ENCODE measurements at regions not wholly inside any gene's neighbourhood (a gene's known extent, or its start where the extent isn't known, plus 50 kb on each side); places are given as distances from the start of the nearest gene placed in this dataset.

GRCh38 chr14:54090274-54090673 lies 133.6 kb upstream of the BMP4 start:
- no peak for DNase-seq (ENCODE audit: low read depth)

DNA sequence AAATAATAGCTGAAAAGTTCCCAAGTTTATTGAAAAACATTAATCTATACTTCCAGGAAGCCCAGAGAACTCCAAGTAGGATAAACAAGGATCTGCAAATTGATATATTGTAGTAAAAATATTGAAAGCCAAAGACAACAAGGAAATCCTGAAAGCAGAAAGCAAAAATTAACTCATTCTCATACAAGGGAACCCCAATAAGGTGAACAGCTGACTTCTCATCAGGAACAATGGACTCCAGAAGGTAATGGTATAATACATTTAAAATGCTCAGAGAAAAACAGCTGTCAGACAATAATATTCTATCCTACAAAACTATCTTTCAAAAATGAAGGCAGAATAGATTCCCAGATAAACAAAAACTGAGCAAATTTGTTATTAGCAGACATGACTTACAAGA lies 138.1 kb upstream of the BMP4 start:
- DNase-seq (ENCODE audit: low read depth): no peak

DNA sequence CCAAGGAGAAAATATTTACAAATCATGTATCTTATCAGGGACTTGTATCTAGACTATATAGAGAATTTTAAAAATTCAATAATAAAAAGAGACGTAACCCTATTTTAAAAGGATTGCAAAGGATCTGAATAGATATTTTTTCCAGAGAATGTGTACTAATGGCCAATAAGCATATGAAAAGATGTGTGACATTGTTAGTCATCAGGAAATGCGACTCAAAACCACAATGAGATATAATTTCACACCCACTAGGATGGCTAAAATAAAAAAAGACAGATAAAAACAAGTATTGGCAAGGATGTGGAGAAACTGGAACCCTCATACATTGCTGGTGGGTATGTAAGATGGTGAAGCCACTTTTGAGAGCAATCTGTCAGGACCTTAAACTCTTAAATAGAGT lies 141.9 kb upstream of the BMP4 start:
- no peak for DNase-seq (ENCODE audit: low read depth)

DNA sequence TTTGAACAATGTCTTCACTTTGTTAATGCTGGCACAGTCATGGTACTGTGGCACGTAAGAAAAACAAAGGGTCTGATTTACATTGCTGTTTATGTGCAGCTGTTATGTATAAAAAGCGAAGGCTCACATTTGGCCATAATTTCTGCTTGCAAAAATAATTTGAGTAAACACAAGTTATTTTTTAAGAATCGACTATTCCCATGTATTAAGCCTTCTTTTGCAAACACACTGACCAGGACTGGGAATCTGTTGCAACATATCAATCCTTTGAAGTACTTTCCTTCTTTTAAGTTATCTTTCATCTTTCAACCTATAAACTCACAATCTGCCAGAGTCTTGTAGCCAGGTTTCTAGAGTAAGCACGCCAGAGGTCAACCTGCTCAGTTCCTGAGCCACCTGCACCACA lies 145.4 kb upstream of the BMP4 start:
- no peak for DNase-seq (ENCODE audit: low read depth)

DNA sequence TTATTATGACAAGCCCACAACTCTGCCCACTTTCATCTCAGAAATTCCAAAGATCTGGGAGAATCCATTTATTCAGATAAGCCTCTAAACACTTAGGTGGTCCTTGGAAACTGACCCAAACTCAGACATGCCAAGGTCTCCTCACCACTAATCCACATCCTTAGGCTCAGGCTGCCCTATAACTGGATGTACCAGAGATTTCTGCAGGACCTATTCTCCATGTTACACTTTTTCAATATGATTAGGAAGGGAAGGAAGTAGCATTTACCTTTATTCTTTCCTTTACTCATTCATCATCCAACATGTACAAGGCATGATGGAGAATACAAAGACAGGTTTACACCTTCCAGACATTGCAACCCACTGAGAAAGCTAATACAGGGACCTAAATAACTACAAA lies 145.9 kb upstream of the BMP4 start:
- DNase-seq (ENCODE audit: low read depth): no peak

- no peak for DNase-seq (ENCODE audit: low read depth)
Measured at GRCh38 chr14:54104601-54105145, 148.0 kb upstream of the BMP4 start.

DNA sequence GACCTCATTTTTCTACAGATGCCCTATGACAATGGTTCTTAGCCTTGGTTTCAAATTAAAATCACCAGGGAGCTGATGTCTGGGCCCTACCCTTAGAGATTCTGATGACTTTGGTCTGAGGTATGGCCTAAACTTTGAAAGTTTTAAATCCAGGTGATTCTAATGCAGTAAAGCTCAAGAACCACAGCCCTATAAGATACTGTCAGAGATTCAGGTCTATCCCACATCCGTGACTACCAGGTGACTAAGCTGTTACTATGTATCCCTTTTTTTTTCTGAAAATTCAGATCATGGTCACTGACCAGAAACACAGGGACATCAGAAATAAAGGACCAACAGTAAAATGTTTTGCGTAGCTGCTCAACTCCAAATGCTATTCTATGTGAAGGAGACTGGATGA lies 148.8 kb upstream of the BMP4 start:
- DNase-seq (ENCODE audit: low read depth): no peak

DNA sequence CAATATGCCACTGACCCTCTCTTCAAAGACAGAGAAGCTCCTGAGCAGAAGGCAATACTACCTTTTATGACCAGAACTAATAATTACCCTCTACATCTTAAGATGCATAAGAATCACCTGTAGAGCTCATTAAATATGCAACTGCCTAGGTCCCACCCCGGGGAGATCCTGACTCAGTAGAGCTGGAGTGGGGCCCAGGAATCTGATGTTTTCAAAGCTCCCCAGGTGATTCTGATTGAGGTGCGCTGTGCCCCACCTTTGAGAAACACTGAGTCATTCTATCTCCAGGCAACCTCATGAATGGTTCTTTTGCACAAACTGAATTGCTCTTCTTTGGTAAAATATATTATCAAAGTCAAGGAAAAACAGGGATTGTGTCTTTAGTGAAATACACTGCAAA lies 149.3 kb upstream of the BMP4 start:
- no peak for DNase-seq (ENCODE audit: low read depth)

DNA sequence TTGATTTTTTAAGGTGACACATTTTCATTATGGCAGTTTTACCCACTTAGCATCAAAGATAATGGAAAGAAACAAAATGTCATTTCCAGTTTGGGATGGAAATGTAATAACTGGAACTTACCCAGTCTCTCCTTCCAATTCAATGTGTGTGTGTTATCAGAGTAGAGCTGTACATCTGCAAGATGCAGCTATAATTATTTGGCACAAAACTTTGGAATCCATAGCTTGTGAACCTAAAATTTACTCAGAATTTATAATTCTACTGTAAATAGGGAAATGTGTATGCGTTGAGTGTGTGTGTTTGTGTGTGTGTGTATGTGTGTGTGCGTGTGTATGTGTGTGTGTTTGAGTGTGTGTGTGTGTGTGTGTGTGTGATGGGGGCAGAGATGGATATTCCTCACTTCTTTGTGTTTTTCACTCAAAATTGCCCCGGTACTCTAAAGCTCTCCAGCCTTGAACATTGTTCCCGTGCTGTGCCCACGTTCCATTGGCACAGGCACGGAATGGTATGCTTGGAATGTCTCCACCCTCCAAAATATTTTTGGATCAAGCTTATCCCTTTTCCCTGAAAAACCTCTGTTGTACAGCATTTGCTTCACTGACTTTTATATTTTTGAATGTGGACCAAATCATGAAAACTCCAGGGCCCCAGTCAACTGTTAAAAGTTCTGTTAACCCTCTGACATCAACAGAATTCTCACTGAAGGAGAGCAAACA lies 150.2 kb upstream of the BMP4 start:
- no peak for DNase-seq (ENCODE audit: low read depth)

DNA sequence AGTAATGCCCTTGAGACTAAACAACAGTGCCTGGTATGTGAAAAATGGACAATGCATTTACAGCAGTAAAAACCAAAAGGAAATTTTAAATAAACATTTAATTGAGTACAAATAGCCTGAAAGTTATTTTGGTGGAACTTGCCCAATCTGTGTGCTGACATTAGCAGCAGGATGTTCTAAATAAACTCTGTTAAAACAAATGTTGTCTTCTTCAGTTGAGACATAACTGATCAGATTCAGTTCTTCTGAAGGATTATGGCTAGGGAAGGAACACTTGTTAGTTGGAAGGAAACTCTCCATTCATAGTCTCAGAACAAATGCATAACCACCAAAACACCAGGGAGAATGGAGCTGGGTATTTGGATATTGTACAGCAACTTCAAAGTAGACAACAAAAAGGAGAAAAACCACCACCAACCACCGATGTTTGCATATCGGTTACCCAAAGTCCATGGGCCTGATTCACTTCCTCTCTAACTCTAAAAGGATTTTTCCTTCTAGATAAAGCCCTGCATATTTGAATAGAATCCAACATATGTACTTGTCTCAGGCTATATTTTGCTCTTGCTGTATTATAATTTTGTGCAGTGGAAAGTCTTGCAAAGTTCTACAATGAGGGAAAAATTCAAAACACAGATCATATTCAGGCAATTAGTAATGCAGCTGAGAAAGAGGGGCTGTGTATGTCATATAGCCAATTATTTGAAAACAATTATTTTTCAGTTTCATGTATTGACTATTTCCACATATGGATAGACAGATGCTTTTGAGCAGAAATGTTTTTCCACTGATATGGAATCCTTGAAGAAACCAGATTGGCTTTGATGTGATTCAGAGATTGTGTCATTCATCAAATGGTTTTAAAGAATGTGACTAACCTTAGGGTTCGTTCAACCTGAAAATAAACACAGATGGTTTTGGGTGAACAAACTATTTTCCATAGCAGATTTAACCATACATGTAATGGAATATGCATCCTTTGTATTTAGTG lies 152.2 kb upstream of the BMP4 start:
- peak; percentile 95 for DNase-seq (ENCODE audit: low read depth)

- DNase-seq (ENCODE audit: low read depth): no peak
Measured at GRCh38 chr14:54109521-54110120, 153.0 kb upstream of the BMP4 start.

- DNase-seq (ENCODE audit: low read depth): no peak
Measured at GRCh38 chr14:54114941-54115340, 158.3 kb upstream of the BMP4 start.

GRCh38 chr14:54116198-54116885 lies 159.7 kb upstream of the BMP4 start:
- DNase-seq (ENCODE audit: low read depth): no peak

GRCh38 chr14:54116972-54117371 lies 160.3 kb upstream of the BMP4 start:
- peak; percentile 80 for DNase-seq (ENCODE audit: low read depth)

DNA sequence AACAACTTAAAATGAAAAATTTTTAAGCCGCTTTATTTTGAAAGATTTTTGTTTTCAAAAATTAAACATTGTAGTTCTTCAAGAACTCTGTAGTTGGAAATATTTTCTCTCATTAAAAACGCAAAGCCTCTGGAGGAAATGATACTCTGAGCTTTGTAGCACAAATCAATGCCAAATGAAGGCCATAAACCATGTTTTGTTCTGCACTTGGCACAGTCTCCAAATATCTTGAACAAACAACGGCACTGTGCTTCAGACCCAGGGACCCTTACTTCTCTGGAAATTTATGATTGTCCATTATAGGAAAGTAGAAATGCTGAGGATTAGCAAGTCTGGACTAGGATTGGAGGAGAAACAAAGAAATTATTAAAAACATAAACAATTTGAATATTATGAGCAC lies 160.8 kb upstream of the BMP4 start:
- no peak for DNase-seq (ENCODE audit: low read depth)

- DNase-seq (ENCODE audit: low read depth): no peak
Measured at GRCh38 chr14:54117924-54118323, 161.3 kb upstream of the BMP4 start.

DNA sequence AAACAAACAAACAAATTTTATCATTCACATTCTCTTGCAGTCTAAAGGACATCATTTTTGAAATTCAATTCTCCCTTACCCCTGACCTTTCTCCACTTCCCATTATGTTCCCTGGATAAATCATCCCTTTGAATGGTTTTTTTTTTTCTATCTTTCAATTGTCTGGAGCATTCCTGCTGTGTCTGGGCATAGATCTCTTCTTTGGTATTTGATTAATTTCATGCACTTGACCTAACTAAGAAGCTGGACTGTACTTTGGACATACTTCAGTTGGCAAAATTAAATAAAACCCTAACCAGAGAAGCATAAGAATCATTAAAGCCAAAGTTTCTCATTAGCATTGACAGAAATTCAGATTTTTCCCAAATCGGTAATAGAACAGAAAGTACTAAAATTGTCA lies 163.6 kb upstream of the BMP4 start:
- no peak for DNase-seq (ENCODE audit: low read depth)

DNA sequence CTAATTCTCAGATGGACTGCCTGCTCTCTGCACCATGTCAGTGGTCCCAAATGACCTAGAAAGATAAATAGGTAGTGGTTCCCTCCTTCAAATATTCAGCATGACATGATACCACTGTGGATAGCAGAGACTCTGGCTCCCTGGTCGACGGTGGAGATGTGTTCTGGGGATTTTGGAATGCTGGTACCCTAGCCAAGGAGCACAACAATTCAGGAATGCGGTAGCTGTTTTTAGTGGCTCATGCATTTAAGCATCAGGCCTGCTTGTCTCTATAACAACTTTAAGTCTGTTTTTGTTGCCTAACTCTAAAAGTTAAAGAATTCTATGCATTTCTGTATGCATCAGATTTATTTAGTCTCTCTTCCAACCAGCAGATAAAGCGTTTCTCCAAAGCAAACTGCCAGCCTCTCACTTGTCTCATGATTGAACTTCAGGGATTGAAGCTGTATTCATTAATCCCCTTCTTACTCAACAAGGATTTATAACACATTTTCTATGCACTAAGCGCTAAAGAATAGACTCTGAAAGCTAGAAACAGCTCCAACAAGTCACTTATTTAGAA lies 164.9 kb upstream of the BMP4 start:
- no peak for DNase-seq (ENCODE audit: low read depth)

DNA sequence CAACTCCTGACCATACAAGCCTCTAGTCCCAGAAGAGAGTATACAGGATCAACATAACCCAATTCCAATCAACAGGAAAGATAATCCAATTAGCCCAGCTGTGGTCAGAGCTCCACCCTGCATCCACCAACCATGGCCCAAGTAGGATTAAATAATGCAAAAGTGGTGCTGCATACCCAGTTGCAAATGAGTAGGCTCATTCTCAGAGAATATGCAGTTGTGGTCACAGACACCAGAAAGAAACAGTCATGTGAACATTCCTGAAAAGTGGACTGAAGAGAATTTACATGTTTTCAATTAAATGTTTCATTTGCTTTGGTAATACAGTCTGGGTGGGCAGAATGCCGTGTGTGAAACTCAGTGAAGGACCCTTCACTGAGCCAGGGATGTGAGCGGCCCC lies 167.2 kb upstream of the BMP4 start:
- no peak for DNase-seq (ENCODE audit: low read depth)

- DNase-seq (ENCODE audit: low read depth): no peak
Measured at GRCh38 chr14:54125109-54125508, 168.5 kb upstream of the BMP4 start.

- DNase-seq (ENCODE audit: low read depth): no peak
Measured at GRCh38 chr14:54126947-54127346, 170.3 kb upstream of the BMP4 start.

DNA sequence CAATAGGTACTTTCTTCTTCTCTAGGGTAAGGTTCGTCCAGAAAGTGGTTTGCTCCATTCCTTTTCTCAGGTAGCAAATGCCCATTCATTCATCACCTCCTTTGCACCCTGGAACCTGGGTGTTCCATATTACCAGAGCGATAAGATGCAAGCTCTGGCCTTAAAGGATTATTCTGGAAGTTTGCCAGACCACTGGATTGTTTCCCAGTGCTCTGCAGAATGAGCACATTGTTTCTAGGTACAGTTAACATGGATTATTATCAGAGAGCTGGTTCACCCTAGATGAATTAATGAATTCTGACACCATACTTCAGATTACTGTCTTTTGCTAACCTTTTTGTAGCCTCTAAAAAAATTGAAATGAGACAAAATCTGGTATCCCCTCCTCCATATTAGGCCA lies 170.9 kb upstream of the BMP4 start:
- peak; percentile 49 for DNase-seq (ENCODE audit: low read depth)

Data from iris pigment epithelial cell (primary cell).